HG02973 (cell line): ENCODE measurements at regions not wholly inside any gene's neighbourhood (a gene's known extent, or its start where the extent isn't known, plus 50 kb on each side); places are given as distances from the start of the nearest gene placed in this dataset.
"Not testable (repeated sequence)": the region's sequence is repeated elsewhere in the genome, so short reads cannot be mapped to it uniquely, and the experiment has no call there.

Experiments used
- ATAC-seq: cut with Tn5 transposase; IDR thresholded peaks from one replicate; pipeline ENCODE4 v1.9.1; 2021; ENCODE audit warnings: moderate library complexity; ENCODE audit not compliant: unreplicated experiment

DNA sequence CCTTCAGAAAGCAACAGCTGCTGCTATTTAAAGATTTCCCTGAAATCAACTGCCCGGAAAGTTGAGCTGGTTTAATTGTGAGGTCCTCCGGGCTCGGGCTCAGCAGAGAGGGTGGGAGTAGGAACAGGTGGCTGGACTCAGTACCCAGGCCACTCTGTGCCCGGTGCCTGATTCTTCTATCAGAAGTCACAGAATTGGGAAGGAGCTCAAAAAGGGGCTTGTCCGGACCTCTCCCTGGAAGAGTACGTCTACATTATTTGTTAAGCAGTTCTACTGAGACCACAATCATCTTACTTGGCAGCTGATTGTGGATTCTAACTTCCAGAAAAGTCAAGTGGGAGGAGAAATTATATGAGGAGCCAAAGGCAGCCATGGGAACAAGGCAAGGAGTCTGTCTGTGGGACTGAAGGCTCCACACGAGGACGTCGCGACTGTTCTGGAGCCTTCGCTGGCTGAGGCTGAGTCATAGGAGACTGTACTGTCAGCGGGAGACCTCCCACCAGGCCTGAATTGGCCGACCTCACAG, 91.7 kb upstream of the ANKRD10 start:
- no peak for ATAC-seq

DNA sequence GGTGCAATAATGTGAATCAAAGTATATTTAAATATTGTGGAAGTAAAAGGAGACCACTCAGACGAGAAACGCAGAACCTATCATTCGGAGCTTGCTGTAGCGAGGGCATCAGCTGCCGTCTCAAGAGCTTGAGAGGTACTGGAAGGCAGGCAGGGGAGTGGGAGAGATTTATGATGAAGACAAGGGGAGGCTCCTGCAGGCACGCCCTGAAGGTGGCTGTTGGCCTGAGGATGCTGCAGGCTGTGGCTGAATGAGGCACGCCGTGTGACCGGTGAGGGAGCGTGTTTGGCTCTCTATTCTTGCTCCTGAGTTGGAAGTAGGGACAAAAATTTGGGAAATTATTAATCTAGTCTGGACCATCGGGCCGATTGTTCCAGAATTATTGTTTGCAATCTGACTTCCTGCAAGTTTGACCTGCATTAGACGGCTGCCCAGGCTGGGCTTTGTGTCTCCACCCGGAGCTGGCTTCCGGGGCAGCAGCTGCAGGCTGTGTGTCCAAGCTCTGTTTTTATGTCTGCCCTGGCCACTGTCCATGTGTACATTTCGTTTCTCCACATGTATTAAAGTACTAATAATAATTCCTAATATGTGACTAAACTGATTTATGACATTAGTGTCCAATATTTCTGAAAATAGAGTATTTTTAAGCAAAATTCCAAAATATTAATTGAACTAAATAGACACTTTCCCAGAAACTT, 91.1 kb upstream of the ANKRD10 start:
- ATAC-seq, result no peak

DNA sequence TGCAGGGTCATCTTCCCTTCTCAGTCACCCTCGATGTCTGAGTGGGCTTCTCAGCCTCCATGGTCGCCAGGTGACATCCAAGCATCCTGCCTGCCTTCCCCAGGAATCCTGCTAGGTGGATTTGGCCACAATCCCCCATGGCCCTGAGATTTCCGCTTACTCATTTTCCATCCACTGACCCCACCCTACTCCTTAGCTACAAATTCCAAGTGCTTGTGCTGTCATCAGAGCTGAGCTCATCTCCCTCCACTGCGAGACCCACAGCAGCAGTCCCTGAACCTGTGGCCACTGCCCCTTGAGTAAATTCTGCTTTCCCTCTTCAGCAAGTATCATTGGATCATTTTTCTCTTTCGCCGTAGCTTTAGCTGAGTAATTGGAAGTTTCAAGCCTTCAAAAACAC, 90.5 kb upstream of the ANKRD10 start:
- no peak for ATAC-seq

DNA sequence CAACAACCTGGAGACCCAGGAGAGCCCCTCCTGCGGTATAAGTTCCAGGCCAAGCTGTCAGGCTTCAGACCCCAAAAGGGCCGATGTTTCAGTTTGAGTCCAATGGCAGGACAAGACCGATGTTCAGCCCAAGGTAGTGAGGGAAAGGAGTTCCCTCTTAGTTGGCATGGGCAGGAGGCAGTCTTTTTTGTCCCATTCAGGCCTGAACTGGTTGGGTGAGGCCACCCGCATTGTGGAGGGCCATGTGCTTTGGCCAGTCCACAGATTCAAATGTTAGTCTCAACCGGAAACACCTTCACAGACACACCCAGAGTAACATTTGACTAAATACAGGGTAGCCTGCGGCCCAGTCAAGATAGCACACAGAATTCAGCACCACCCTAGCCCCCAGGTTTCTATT, 89.6 kb upstream of the ANKRD10 start:
- no peak for ATAC-seq

DNA sequence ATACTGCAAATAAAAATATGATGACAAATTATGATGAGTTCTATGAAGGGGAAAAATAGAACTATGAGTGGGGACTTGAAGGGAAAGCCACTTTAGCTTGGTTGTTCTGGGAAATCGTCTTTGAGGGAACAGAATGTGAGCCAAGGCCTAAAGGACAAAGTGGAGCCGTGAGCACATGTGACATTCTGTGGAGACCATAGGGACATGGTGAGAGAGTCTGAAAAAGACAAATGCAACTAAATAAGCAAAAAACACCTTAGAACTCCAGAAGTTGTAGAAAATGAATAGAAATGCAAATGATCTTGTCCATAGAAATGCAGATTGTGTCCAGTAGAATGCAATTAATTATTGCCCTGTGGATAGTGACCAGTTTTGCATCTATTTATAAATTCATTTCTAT, 86.8 kb upstream of the ANKRD10 start:
- no peak for ATAC-seq

DNA sequence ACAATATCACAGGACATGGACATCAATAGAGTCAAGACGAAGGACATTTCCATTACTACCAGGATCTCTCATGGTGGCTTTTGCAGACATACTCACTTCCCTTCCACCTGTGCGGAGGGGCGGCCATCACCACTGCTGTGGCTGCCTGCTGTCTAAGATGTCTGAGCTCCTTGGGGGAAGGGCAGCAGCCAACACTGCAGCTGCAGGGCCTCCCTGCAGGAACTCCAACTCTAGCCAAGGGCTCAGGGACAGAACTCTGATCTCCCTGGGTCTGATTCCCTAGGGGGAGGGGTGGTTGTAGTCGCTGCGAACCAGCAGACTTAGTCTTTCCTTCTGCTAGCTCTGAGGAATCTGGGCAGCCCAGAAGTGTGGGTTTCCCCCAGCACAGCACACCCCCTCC, 78.9 kb upstream of the ANKRD10 start:
- no peak for ATAC-seq

DNA sequence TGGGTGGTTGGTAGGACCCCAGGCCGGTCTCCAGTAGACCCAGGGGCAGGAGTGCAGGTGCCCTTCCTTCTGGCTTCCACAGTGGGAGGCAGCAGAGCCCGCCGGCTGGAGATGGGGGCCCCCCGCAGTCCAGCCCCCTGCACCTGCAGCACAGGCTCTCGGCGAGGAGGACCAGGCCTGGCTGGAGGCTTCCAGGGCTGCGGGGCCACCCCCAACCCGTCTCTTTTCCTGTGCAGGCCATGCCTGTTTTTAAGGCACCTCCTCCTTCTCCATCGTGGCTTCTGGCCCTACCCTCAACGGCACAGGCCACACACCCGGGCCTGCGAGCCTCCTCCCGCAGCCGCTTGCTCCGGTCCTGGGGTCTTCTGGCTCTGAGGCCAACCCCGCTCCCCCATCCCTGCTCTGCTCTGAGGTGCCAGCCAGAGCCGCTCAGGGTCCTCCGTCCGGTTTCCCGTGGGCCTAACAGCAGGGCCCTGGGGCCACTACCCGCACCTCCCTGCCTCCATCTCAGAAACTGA, 77.2 kb upstream of the ANKRD10 start:
- ATAC-seq, result no peak

DNA sequence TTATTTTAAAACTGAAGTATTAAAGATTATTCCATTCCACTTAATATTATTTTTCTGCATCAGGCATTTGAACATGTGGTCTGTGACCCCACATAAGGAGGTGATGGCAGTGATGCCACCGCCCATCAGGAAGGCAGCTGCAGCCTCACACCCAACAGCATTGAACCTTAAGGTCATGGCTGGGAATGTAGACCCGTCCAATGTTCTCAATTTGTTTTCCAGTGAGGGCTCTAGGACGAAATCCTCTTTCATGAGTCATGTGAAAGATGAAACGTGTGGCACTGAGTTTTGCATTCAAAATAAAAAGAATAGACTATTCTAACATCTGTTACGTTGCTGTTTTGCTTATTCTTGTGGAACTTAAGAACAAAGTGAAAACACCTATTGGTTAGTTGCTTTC, 74.5 kb upstream of the ANKRD10 start:
- no peak for ATAC-seq

DNA sequence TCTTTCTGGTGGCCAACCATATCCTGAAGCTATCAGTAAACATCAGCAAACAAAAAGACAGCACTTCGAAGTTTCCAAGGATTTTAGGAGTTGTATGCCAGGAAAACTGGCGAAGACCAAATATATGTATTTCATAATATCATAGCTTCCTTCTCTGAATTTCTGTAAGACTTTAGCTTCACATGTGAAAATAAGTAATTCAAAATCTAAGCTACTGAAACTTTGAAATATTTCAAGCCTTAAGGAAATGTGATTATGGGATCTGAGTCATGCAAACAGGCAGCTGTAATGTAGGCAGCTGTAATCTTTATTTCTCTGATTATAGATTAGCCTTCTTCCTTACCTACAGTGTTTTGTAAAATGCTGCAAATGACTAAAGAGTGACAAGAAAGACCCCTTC, 70.7 kb upstream of the ANKRD10 start:
- ATAC-seq, result no peak

DNA sequence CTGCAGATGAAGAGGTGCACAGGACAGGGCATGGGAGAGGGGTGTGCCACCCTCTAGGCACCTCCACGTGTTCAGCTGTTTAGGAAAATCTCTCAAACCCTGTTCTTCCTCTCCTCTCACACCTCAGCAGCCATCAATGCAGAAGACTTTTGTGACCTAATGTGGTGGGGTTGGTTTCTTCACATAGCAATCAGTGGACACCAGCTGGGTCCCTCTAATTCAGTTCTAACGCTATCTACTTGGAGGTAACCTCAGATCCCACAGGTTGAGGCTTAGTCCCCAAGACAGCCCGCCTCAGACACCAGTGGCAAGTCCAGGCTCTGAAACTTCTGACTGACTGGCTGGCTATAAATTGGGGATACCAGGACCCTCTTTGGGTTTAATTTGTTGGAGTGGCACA, 69.9 kb upstream of the ANKRD10 start:
- ATAC-seq, result no peak

DNA sequence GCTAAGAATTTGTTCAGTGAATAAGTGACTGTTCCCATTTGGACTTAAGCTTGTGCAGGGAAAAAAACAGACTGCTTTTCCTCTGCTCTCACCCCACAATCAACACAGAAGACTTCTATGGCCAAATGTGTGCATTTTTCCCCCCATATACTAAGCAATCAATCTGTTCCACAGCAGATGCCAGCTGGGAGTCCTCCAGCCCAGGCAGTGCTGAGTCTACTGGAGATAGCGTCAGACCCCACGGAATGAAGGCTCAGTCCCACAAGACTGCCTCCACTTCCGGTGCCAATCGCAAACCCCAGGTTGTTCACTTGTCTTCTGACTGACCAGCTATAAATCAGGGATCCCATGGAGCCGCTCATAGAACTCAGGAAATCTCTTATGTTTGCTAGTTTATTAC, 69.5 kb upstream of the ANKRD10 start:
- ATAC-seq, result no peak

DNA sequence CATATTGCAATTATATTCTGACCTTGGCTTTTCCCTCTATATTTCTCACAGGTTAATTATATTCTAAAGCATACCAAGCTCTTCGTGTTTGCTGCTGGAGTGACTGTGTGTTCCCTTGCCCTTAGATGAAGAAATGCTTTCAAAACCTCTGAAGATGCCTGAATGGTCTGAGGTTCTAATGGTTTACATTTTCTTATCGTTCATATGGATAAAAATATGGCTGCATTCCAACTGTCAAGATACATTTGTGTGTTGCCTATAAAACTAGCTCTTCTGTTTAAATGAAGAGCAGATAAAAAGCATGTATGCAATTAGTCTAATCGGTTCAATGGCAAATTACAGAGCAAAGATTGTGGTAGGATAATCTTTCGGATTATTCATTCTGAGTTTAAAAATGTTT, 68.4 kb upstream of the ANKRD10 start:
- ATAC-seq, result no peak

DNA sequence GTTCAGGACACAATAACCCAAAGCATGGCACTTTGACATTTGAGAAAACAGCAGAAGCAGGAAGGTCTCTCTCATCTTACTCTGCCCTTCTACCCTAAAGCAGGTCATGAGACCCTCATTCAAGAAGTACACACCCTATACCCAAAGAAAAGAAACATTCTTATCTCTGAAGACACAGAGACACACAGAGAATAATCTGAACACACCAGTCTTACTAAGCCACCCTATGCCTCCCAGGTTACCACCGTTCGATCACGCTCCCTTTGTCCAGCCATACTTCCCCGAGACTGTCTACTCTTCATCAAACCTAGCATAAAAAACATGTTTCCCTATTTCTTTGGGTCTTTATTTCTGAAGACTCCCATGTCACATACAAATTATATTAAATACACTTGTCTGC, 66.5 kb upstream of the ANKRD10 start:
- no peak for ATAC-seq

DNA sequence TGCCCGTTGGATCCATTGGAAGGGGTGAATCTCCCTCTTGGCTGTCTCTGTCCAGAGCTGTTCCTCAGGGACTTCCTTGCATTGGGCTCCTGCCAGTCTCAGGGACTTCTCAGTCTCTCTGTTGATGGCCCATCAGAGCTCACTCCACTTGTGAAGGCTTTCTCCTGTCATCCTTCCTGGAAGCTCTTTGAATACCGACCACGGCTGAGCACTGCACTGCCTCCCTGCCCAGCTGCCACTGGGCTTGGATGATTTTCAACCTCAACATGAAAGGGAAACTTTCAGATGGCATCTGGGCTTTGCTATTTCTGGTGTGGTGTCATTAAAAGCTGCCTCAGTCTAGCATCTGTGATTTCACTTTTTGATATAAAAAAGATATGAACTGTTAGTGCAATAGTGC, 66.1 kb upstream of the ANKRD10 start:
- ATAC-seq, result no peak

DNA sequence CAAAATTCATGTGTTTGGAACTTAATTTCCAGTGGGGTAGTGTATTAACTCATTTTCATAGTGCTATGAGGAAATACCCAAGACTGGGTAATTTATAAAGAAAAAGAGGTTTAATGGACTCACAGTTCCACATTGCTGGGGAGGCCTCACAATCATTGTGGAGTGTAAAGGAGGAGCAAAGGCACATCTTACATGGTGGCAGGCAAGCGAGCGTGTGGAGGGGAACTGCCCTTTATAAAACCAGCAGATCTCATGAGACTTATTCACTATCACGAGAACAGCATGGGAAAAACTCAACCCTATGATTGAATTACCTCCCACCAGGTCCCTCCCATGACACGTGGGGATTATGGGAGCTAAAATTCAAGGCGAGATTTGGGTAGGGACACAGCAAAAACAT, 64.3 kb upstream of the ANKRD10 start:
- ATAC-seq, result not testable (repeated sequence)

DNA sequence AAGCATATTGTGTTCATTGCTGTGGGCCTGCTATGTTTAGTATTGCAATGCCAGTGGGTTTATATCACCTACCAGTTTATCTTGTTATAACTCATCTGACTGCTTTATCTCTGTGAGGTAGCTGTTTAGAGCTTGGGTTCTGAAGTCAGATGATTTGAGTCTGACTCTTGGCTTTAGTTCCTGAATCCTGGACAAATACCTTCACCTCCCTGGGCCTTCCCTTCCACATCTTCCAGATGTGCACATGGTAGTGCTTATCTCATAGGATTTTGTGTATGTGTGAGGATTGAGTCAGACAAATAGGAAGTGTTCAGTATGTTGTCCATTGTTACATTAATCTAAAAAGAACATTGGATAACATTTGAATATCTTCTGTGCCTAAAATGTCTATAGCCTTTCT, 63.5 kb upstream of the ANKRD10 start:
- no peak for ATAC-seq

DNA sequence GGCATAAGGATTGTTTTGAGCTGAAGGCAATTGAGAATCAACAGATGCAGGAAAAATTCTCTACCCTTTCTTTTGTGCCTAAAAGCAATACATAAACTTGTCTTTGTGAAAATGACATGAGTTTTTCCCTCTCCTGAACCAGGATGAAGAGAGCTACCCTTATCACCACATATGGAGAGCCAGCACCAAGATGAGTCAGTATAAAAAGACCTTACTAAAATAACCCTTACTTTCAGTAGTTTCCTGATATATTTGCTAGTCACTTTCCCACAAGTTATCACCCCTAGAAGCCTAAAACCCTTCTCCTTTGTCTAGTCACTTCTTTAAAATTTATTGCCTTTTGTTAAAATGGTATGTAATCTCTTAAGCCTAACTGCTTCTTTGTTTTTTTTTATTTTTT, 61.9 kb upstream of the ANKRD10 start:
- ATAC-seq, result no peak

DNA sequence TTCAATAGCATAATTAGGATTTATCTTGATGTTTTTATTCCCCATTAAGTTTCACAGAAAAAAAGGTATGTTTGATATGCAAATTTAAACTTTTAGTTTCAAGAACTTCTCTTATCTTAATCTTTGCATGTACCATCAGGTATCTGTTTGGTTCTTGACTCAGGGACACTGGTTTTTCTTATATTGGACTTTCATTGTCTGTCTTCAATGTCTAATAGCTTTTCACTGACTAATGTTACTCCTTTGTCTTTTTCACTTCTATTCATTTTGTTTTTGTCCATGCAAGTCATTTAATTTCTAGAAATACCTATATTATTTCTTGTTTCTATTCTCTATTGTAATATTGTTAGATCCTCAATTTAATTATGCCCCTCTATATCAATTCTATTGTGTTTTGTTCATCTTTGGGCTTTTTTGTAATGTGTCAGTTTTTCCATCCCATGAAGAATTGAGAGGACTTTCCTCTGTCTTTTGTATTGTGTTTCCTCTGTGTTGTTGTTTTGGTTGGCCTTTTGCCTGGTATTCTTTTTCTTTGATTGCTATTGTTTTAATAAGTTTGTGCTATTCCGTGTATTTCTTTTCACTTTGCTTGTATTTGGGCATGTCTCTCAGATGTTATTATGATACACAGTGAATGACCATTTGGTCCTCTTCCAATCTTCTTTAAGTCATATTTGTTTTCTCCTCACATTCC, 58.3 kb upstream of the ANKRD10 start:
- no peak for ATAC-seq

DNA sequence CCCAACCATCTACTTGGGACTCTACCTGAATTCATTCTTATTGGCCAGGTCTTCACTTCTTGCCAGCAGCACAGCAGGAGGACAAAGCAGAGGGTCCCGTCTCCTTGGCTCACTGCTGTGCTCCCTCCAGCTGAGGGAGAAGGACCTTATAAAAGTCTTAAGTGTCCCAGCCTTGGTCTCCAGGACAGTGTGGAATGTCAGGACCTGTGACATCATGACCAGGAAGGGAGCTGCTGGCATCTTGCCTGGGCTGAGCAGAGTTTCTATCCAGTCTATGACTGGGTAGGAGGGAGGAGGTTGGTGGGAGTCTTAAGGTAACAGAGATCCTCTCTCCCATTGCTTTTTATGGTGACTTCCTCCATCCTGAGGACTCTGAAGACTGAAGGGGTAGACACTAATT, 56.6 kb upstream of the ANKRD10 start:
- no peak for ATAC-seq

DNA sequence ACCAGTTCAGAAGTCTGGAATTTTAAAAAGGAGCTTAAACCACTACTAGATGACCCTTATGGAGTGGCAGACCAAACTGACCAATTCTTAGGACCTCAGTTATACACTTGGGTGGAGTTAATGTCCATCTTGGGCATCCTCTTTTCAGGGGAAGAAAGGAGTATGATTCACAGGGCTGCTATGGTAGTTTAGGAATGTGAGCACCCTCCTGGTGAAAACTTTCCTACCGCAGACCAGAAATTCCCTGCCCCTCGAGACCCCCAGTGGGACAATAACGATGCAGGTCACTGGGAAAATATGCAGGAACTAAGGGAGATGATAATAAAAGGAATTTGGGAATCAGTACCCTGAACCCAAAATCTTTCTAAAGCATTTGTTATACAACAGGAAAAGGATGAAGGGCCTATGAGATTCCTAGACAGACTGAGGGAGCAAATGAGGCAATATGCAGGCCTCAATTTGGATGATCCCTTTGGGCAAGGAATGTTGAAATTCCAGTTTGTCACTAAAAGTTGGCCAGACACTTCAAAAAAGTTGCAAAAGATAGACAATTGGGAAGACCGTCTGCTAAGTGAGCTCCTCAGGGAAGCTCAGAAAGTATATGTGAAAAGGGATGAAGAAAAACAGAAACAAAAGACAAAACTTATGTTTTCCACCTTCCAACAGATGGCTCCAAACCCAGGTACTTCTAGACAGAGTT, 52.4 kb upstream of the ANKRD10 start:
- not testable (repeated sequence) for ATAC-seq

DNA sequence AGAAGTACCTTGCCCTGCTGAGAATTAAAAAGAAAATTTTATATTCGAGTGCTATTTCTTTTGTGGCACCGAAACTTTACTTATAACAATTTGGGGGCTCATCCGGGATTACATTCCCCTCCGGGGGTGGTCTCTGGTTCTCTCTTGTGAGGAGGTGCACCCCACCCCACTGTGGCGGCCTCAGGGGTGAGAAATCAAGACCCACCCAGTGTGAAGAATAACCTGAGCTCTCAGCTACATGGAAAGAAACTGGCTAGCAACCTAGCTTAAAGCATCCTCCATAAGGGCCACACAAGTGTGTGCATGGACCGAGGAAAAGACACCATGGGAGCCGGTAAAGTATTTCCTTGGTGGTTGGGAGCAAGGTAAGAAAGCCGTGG, 50.9 kb upstream of the ANKRD10 start:
- no peak for ATAC-seq
